ENCODE measurements at regions not wholly inside any gene's neighbourhood (a gene's known extent, or its start where the extent isn't known, plus 50 kb on each side); places are given as distances from the start of the nearest gene placed in this dataset.
A peak's percentile ranks its signal among the peaks of the same experiment; 100 is the strongest.
"Not testable (repeated sequence)": the region's sequence is repeated elsewhere in the genome, so short reads cannot be mapped to it uniquely, and the experiment has no call there.

DNA sequence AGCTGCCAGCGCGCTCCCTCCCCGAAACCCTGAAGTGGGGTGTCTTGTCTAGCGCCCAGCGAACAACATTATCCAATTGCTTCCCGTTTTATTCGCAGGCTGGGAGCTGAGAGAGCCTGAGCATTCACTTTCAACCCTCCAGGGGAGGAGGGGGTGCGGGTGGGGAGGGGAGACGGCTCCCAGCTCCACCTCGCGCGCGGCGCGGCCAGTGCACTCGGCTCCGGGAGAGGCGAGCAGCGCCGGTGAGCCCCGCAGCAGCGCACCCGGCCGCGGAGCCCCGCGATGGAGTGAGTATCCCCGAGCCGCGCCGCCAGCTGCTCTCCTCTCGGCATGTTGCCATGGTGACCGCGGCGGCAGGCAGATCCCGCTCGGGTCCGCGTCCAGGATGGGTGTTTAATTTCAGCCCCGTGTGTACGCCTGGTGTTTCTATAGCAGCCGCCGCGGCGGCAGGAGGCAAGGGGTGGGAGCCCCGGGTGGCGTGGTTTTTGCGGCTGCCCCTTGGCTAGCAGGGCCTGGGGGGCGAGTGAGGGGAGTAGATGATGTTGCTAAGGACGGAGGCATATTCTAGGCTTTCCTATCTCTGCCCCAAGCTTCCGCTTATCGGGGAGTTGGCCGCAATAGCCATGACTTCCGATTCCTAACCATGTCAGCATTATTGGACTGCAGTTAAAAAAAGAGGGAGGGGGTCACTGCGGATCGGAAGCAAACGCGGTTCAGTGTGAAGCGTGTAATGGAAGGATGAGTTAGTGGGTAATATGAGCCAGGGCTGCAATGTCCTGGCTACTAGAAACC, 139.2 kb upstream of the PALM2AKAP2 start:
- H3K27me3 ChIP-seq (ENCODE audit: control insufficient read depth, insufficient read depth, low read length), result peaks cover 25% of the 10 kb centered on the region
- no peak for DNase-seq (ENCODE audit: low read depth)
- TF ChIP-seq, protein P1, sequence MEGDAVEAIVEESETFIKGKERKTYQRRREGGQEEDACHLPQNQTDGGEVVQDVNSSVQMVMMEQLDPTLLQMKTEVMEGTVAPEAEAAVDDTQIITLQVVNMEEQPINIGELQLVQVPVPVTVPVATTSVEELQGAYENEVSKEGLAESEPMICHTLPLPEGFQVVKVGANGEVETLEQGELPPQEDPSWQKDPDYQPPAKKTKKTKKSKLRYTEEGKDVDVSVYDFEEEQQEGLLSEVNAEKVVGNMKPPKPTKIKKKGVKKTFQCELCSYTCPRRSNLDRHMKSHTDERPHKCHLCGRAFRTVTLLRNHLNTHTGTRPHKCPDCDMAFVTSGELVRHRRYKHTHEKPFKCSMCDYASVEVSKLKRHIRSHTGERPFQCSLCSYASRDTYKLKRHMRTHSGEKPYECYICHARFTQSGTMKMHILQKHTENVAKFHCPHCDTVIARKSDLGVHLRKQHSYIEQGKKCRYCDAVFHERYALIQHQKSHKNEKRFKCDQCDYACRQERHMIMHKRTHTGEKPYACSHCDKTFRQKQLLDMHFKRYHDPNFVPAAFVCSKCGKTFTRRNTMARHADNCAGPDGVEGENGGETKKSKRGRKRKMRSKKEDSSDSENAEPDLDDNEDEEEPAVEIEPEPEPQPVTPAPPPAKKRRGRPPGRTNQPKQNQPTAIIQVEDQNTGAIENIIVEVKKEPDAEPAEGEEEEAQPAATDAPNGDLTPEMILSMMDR (IDR thresholded peaks at IDR 0.05; ENCODE audit: insufficient read depth, low read length, poor library complexity, severe bottlenecking), result no peak
- H3K36me3 ChIP-seq (ENCODE audit: control insufficient read depth, insufficient read depth, low read length), result no peaks in the 10 kb centered on the region
- H3K4me3 ChIP-seq (ENCODE audit: low read depth, low read length), result peak overlapping the region; percentile 48

DNA sequence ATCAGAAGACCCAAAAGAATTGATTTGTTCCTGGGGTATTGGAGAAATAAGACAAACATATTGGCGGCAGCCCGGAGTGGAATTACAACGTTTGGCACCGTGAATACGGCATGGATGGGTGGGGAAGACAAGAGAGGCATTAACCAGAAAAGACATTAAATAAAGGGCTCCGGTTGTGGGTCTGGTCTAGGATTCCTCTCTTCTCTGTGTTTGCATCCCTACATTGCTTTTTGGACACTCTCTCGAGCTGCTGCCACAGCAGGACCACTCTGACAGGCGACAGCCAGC, 138.7 kb upstream of the PALM2AKAP2 start:
- DNase-seq (ENCODE audit: low read depth), result no peak
- Histone ChIP-seq H3K36me3 (ENCODE audit: control insufficient read depth, insufficient read depth, low read length) (no peaks in the 10 kb centered on the region), H3K4me3 (ENCODE audit: low read depth, low read length) (peak overlapping the region; percentile 48), H3K27me3 (ENCODE audit: control insufficient read depth, insufficient read depth, low read length) (peaks cover 26% of the 10 kb centered on the region)
- TF ChIP-seq, protein P1 (IDR thresholded peaks at IDR 0.05; ENCODE audit: insufficient read depth, low read length, poor library complexity, severe bottlenecking), result no peak

DNA sequence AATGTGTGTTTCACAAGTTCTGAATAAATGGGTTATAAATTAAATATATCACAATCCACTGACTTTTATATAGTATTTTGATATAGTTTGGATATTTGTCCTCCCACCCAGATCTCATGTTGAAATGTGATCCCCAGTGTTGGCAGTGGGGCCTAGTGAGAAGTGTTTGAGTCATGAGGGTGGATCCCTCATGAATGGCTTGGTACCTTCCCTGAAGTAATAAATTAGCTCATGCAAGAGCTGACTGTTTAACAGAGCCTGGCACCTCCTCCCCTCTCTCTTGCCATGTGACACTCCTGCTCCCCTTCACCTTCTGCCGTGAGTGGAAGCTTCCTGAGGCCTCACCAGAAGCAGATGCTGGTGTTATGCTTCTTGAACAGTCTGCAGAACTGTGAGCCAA, 127.9 kb upstream of the PALM2AKAP2 start:
- DNase-seq (ENCODE audit: low read depth), result no peak
- Histone ChIP-seq H3K36me3 (ENCODE audit: control insufficient read depth, insufficient read depth, low read length) (no peaks in the 10 kb centered on the region), H3K27me3 (ENCODE audit: control insufficient read depth, insufficient read depth, low read length) (no peaks in the 10 kb centered on the region), H3K4me3 (ENCODE audit: low read depth, low read length) (no peak overlapping the region)
- TF ChIP-seq, protein P1 (IDR thresholded peaks at IDR 0.05; ENCODE audit: insufficient read depth, low read length, poor library complexity, severe bottlenecking), result no peak

DNA sequence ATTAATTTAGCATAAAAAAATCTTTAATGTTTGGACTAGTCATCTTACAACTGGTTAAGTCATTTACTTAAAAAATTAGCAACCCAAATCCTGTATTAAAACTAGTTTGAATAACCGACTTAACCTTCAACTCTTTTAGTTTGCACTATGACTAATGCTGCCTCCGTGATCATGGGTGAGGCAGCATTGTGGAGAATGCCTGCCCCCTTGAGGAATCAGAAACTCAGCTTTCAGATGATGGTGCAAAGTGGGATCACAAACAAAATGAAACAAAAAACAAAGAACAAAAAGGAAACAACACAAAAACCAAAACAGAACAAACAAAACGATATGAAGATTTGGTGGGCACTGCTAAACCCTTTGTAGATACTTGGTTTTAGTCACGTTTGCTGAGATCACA, 127.0 kb upstream of the PALM2AKAP2 start:
- Histone ChIP-seq H3K36me3 (ENCODE audit: control insufficient read depth, insufficient read depth, low read length) (no peaks in the 10 kb centered on the region), H3K27me3 (ENCODE audit: control insufficient read depth, insufficient read depth, low read length) (no peaks in the 10 kb centered on the region), H3K4me3 (ENCODE audit: low read depth, low read length) (no peak overlapping the region)
- TF ChIP-seq, protein P1 (IDR thresholded peaks at IDR 0.05; ENCODE audit: insufficient read depth, low read length, poor library complexity, severe bottlenecking), result peak; percentile 45
- DNase-seq (ENCODE audit: low read depth), result no peak

DNA sequence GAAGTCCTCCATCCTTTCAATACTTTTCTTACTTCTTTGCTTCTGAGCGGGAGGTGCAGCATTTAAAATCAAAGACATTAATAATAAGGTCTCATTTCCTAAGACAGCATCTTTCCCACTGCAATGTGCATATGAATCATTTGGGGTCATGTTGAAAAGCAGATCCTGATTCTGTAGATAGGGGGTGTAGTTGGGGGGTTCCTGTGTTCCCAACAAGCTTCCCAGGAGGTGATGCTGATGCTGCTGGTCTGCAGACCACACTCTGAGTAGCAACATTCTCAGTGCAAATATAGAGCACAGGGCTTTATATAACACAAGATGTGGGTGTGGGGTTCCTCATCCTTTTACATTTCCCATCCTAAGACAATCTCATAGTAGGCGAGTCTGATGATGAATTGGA, 126.5 kb upstream of the PALM2AKAP2 start:
- Histone ChIP-seq H3K36me3 (ENCODE audit: control insufficient read depth, insufficient read depth, low read length) (no peaks in the 10 kb centered on the region), H3K27me3 (ENCODE audit: control insufficient read depth, insufficient read depth, low read length) (no peaks in the 10 kb centered on the region), H3K4me3 (ENCODE audit: low read depth, low read length) (no peak overlapping the region)
- TF ChIP-seq, protein P1 (IDR thresholded peaks at IDR 0.05; ENCODE audit: insufficient read depth, low read length, poor library complexity, severe bottlenecking), result no peak
- DNase-seq (ENCODE audit: low read depth), result no peak

DNA sequence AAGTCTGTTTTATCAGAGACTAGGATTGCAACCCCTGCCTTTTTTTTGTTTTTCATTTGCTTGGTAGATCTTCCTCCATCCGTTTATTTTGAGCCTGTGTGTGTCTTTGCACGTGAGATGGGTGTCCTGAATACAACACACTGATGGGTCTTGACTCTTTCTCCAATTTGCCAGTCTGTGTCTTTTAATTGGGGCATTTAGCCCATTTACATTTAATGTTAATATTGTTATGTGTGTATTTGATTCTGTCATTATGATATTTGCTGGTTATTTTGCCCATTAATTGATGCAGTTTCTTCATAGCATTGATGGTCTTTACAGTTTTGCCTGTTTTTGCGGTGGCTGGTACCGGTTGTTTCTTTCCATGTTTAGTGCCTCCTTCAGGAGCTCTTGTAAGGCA, 116.0 kb upstream of the PALM2AKAP2 start:
- not testable (repeated sequence) for H3K4me3 ChIP-seq (ENCODE audit: low read depth, low read length); H3K27me3 ChIP-seq (ENCODE audit: control insufficient read depth, insufficient read depth, low read length); DNase-seq (ENCODE audit: low read depth); H3K36me3 ChIP-seq (ENCODE audit: control insufficient read depth, insufficient read depth, low read length)

DNA sequence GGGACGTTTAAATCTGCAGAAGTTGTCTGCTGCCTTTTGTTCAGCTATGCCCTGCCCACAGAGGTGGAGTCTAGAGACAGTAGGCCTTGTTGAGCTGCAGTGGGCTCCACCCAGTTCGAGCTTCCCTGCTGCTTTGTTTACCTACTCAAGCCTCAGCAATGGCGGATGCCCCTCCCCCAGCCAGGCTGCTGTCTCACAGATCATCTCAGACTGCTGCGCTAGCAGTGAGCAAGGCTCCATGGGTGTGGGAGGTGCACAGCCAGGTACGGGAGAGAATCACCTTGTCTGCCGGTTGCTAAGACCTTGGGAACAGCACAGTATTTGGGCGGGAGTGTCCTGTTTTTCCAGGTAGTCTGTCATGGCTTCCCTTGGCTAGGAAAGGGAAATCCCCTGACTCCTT, 114.3 kb upstream of the PALM2AKAP2 start:
- not testable (repeated sequence) for DNase-seq (ENCODE audit: low read depth); H3K27me3 ChIP-seq (ENCODE audit: control insufficient read depth, insufficient read depth, low read length); H3K4me3 ChIP-seq (ENCODE audit: low read depth, low read length); H3K36me3 ChIP-seq (ENCODE audit: control insufficient read depth, insufficient read depth, low read length)

Data from kidney epithelial cell (primary cell).